GM13977 (cell line): ENCODE measurements at regions not wholly inside any gene's neighbourhood (a gene's known extent, or its start where the extent isn't known, plus 50 kb on each side); places are given as distances from the start of the nearest gene placed in this dataset.
"Not testable (repeated sequence)": the region's sequence is repeated elsewhere in the genome, so short reads cannot be mapped to it uniquely, and the experiment has no call there.

Experiments used
- DNase-seq: peaks from one replicate; pipeline ENCODE4 v3.0.0; 2012; ENCODE audit warnings: low spot score
- CTCF ChIP-seq: IDR thresholded peaks from 2 replicates; pipeline ENCODE4 v1.5.1; 2012; ENCODE audit warnings: mild to moderate bottlenecking, control low read depth; ENCODE audit not compliant: insufficient read depth; ENCODE audit errors: extremely low read depth, missing control alignments
- in situ Hi-C: fragments of 300-500 bp; cut with MboI; formaldehyde crosslinking; loops from one replicate; pipeline ENCODE4 v1.12.0; 2022; ENCODE audit warnings: low sequenced_read_pairs, low pct_unique_long_range_greater_than_20kb, mixed read lengths, inconsistent platforms; ENCODE audit not compliant: unreplicated experiment

- TF ChIP-seq CTCF = no peak
- in situ Hi-C loops = no loop called here
- no peak for DNase-seq
Measured at GRCh38 chr4:132085105-132085504, 1064.0 kb upstream of the PCDH10 start.

GRCh38 chr4:132094017-132094416 lies 1055.1 kb upstream of the PCDH10 start:
- no peak for DNase-seq
- no peak for TF ChIP-seq CTCF
- in situ Hi-C loops = no loop called here

GRCh38 chr4:132097041-132097440 lies 1052.1 kb upstream of the PCDH10 start:
- no peak for TF ChIP-seq CTCF
- DNase-seq = no peak
- in situ Hi-C loops = no loop called here

GRCh38 chr4:132101526-132101925 lies 1047.6 kb upstream of the PCDH10 start:
- TF ChIP-seq CTCF = no peak
- DNase-seq = no peak
- in situ Hi-C loops = no loop called here

GRCh38 chr4:132108784-132109183 lies 1040.3 kb upstream of the PCDH10 start:
- in situ Hi-C loops = no loop called here
- no peak for DNase-seq
- no peak for TF ChIP-seq CTCF

GRCh38 chr4:132114885-132115284 lies 1034.2 kb upstream of the PCDH10 start:
- in situ Hi-C loops = no loop called here
- DNase-seq = no peak
- TF ChIP-seq CTCF = no peak

GRCh38 chr4:132122741-132123140 lies 1026.4 kb upstream of the PCDH10 start:
- in situ Hi-C loops, DNase-seq: not testable (repeated sequence)
